Spleen (tissue), 7 donors: ENCODE measurements at regions not wholly inside any gene's neighbourhood (a gene's known extent, or its start where the extent isn't known, plus 50 kb on each side); places are given as distances from the start of the nearest gene placed in this dataset.

Experiments used
- CTCF ChIP-seq, 11 experiments: fragments of 200-600 bp in 7 of 11; fragments of 450-650 bp in 4 of 11; sonication (generic) in 4 of 11; IDR thresholded peaks in 8 of 11; conservative IDR thresholded peaks in 3 of 11; 1 replicate in 7 of 11; 2 replicates in 4 of 11; pipeline versions ENCODE4 v1.4.0 to v1.8.0; 2016 to 2021; ENCODE audit warnings: antibody characterized with exemption in 11 of 11, inconsistent platforms in 4 of 11, mild to moderate bottlenecking in 1 of 11
- POLR2A ChIP-seq, 3 donors: fragments of 450-650 bp; IDR thresholded peaks; one replicate each; pipeline ENCODE4 v1.5.1; 2017; ENCODE audit warnings: antibody characterized with exemption in 3 of 3, mild to moderate bottlenecking in 1 of 3
- donor health status: DM: no; HTN: no; CAD: no; lungs with moderate emphysema.
- donor health status: DM: no; HTN: no; CAD: no.
- donor health status: DM: no; HTN: no; CAD: no.

GRCh38 chr9:118651511-118651910, 717.7 kb downstream of the BRINP1 start:
- TF ChIP-seq POLR2A (IDR thresholded peaks at IDR 0.05) (no peak), CTCF (IDR thresholded peaks at IDR 0.05 in 8 of 11, conservative IDR thresholded peaks at IDR 0.05 in 3 of 11) (no peak)
